ENCODE measurements at regions not wholly inside any gene's neighbourhood (a gene's known extent, or its start where the extent isn't known, plus 50 kb on each side); places are given as distances from the start of the nearest gene placed in this dataset.

DNA sequence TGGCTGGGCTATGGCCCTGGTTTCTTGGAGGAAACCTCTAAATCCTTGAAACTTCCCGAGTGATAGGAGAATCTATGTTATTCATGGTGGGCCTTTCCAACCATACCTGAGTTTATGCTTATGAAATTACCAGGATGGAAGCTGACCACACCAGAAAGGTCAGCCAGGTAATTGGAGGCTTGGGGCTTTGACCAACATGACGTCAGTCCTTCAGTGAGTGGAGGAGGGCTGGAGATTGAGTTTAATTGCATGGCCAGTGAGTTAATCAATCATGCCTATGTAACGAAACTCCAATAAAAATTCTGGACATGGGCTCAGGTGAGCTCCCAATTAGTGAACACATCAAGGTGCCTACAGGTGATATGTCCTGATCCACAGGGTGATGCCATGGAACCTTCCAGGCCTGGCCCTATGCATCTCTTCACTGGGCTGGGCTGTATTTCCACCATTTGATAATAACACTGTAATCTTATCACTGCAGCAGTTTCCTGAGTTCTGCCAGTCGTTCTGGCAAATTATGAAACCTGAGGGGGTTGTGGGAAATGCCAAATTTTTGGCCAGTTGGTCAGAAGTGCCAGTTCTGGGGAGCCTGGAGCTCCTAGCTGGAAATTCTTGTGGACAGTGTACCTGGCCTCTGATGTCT is 106.5 kb downstream of the CDH26 start:
- no peak overlapping the region for H3K4me3 ChIP-seq (ENCODE audit: low read depth in 2 of 2, low read length in 2 of 2)
- TF ChIP-seq POLR2AphosphoS5 (IDR thresholded peaks at IDR 0.05; ENCODE audit: low read depth, low read length) (no peak), SIN3A (IDR thresholded peaks at IDR 0.05; ENCODE audit: borderline replicate concordance, insufficient read depth, low read depth, low read length) (no peak), TCF7L2 (IDR thresholded peaks at IDR 0.05; ENCODE audit: low read depth, low read length) (no peak)
- TF ChIP-seq, protein P1, sequence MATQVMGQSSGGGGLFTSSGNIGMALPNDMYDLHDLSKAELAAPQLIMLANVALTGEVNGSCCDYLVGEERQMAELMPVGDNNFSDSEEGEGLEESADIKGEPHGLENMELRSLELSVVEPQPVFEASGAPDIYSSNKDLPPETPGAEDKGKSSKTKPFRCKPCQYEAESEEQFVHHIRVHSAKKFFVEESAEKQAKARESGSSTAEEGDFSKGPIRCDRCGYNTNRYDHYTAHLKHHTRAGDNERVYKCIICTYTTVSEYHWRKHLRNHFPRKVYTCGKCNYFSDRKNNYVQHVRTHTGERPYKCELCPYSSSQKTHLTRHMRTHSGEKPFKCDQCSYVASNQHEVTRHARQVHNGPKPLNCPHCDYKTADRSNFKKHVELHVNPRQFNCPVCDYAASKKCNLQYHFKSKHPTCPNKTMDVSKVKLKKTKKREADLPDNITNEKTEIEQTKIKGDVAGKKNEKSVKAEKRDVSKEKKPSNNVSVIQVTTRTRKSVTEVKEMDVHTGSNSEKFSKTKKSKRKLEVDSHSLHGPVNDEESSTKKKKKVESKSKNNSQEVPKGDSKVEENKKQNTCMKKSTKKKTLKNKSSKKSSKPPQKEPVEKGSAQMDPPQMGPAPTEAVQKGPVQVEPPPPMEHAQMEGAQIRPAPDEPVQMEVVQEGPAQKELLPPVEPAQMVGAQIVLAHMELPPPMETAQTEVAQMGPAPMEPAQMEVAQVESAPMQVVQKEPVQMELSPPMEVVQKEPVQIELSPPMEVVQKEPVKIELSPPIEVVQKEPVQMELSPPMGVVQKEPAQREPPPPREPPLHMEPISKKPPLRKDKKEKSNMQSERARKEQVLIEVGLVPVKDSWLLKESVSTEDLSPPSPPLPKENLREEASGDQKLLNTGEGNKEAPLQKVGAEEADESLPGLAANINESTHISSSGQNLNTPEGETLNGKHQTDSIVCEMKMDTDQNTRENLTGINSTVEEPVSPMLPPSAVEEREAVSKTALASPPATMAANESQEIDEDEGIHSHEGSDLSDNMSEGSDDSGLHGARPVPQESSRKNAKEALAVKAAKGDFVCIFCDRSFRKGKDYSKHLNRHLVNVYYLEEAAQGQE (IDR thresholded peaks at IDR 0.05; ENCODE audit: insufficient read depth in 1 of 2, low read depth in 2 of 2, low read length in 1 of 2): no peak
- TF ChIP-seq, protein P2, sequence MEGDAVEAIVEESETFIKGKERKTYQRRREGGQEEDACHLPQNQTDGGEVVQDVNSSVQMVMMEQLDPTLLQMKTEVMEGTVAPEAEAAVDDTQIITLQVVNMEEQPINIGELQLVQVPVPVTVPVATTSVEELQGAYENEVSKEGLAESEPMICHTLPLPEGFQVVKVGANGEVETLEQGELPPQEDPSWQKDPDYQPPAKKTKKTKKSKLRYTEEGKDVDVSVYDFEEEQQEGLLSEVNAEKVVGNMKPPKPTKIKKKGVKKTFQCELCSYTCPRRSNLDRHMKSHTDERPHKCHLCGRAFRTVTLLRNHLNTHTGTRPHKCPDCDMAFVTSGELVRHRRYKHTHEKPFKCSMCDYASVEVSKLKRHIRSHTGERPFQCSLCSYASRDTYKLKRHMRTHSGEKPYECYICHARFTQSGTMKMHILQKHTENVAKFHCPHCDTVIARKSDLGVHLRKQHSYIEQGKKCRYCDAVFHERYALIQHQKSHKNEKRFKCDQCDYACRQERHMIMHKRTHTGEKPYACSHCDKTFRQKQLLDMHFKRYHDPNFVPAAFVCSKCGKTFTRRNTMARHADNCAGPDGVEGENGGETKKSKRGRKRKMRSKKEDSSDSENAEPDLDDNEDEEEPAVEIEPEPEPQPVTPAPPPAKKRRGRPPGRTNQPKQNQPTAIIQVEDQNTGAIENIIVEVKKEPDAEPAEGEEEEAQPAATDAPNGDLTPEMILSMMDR (IDR thresholded peaks at IDR 0.05): no peak
- H3K4me1 ChIP-seq (ENCODE audit: control insufficient read depth, insufficient read depth, low read length): no peaks in the 10 kb centered on the region
- ChIA-PET CTCF (no interaction called here), POLR2A (no interaction called here)
- intact Hi-C loops (cut with micrococcal nuclease; ENCODE audit: unreplicated experiment): no loop called here
- H3K27me3 ChIP-seq (ENCODE audit: control insufficient read depth, insufficient read depth, low read length): peaks cover 4% of the 10 kb centered on the region
- BruUV-seq (replicated peaks): no TSS peak
- H3K27ac ChIP-seq (ENCODE audit: low read length): no peak overlapping the region
- H3K36me3 ChIP-seq (ENCODE audit: control insufficient read depth, insufficient read depth, low read length): no peaks in the 10 kb centered on the region
- no peaks in the 10 kb centered on the region for H3K9me3 ChIP-seq (ENCODE audit: control insufficient read depth, insufficient read depth, low read depth, low read length)
- ATAC-seq (no peak), DNase-seq (ENCODE audit: low read depth, low spot score) (no peak)
- in situ Hi-C loops (cut with HindIII; ENCODE audit: low pct_unique_long_range_greater_than_20kb, low sequenced_read_pairs): no loop called here

DNA sequence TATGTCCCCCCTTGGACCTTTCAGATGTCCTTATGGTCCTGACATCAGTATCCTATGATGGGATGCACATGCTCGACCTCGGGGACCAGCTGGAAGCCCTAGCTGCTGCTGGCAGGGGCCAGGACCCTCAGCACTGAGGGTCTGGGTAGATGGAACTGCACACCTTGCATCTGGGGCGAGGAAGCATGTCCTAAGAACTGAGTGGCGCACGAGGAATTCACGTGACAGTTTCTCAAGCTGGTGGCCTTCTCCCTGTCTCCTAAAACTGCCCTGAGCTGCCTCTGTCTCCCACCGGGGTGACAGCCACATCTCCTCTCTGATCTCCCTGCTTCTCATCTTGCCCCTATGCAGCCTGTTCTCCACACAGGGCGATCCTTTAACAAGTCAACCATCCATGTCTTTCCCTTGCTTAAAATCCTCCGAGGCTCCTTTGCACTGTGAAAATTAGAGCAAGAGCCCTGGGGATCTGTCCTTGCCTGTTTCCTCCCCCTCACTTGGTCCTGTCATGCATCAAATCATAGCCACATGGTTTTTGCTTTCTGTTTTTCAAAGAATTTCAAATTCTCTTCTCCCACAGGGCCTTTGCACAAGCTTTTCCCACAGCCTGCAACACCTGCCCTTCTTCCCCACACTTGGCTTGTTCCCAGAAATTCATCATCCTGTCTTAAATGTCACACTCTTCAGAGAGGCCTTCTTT is 107.7 kb downstream of the CDH26 start:
- intact Hi-C loops (cut with micrococcal nuclease; ENCODE audit: unreplicated experiment): no loop called here
- ATAC-seq: no peak
- Histone ChIP-seq H3K27me3 (ENCODE audit: control insufficient read depth, insufficient read depth, low read length) (peaks cover 9% of the 10 kb centered on the region), H3K4me3 (ENCODE audit: low read depth in 2 of 2, low read length in 2 of 2) (no peak overlapping the region), H3K4me1 (ENCODE audit: control insufficient read depth, insufficient read depth, low read length) (no peaks in the 10 kb centered on the region), H3K9me3 (ENCODE audit: control insufficient read depth, insufficient read depth, low read depth, low read length) (no peaks in the 10 kb centered on the region), H3K36me3 (ENCODE audit: control insufficient read depth, insufficient read depth, low read length) (no peaks in the 10 kb centered on the region), H3K27ac (ENCODE audit: low read length) (no peak overlapping the region)
- in situ Hi-C loops (cut with HindIII; ENCODE audit: low pct_unique_long_range_greater_than_20kb, low sequenced_read_pairs): no loop called here
- CTCF ChIA-PET: no interaction called here
- no peak for DNase-seq (ENCODE audit: low read depth, low spot score)
- no TSS peak for BruUV-seq (replicated peaks)
- TF ChIP-seq SIN3A (IDR thresholded peaks at IDR 0.05; ENCODE audit: borderline replicate concordance, insufficient read depth, low read depth, low read length) (no peak), POLR2AphosphoS5 (IDR thresholded peaks at IDR 0.05; ENCODE audit: low read depth, low read length) (no peak), TCF7L2 (IDR thresholded peaks at IDR 0.05; ENCODE audit: low read depth, low read length) (no peak)
- TF ChIP-seq, protein P2 (IDR thresholded peaks at IDR 0.05): no peak
- TF ChIP-seq, protein P1 (IDR thresholded peaks at IDR 0.05; ENCODE audit: insufficient read depth in 1 of 2, low read depth in 2 of 2, low read length in 1 of 2): no peak
- POLR2A ChIA-PET: no interaction called here

Data from Panc1 (cell line).